Tibial artery (tissue), 4 donors: ENCODE measurements at regions not wholly inside any gene's neighbourhood (a gene's known extent, or its start where the extent isn't known, plus 50 kb on each side); places are given as distances from the start of the nearest gene placed in this dataset.

Experiments
- DNase-seq, 2 donors: peaks; one replicate each; pipeline ENCODE4 v3.0.0-alpha.2; 2019
- H3K27ac ChIP-seq, 2 donors: fragments of 200-600 bp; sonication (generic) in 1 of 2; 1 replicate in 1 of 2; 2 replicates in 1 of 2; pipeline ENCODE4 v1.5.1; 2018 to 2019; ENCODE audit warnings: mild to moderate bottlenecking in 1 of 2
- H3K27me3 ChIP-seq, 2 donors: fragments of 200-600 bp; sonication (generic) in 1 of 2; one replicate each; pipeline versions ENCODE4 v1.5.1 to v1.6.0; 2016 to 2019
- H3K36me3 ChIP-seq, 3 donors: fragments of 200-600 bp; sonication (generic) in 2 of 3; one replicate each; pipeline ENCODE4 v1.5.1; 2016 to 2019; ENCODE audit warnings: mild to moderate bottlenecking in 2 of 3
- H3K4me1 ChIP-seq, 4 donors: fragments of 200-600 bp; sonication (generic) in 2 of 4; 1 replicate in 3 of 4; 2 replicates in 1 of 4; pipeline ENCODE4 v1.5.1; 2016 to 2019
- H3K4me3 ChIP-seq, 2 donors: fragments of 200-600 bp; sonication (generic) in 1 of 2; 1 replicate in 1 of 2; 2 replicates in 1 of 2; pipeline ENCODE4 v1.5.1; 2018 to 2019; ENCODE audit warnings: mild to moderate bottlenecking in 2 of 2
- H3K9me3 ChIP-seq, 3 donors: fragments of 200-600 bp; sonication (generic) in 1 of 3; one replicate each; pipeline ENCODE4 v1.5.1; 2016 to 2019
- intact Hi-C: fragments of 100-400 bp; cut with DNase I; formaldehyde crosslinking; loops from one replicate; pipeline ENCODE4 v1.15.0; 2023; ENCODE audit warnings: low total_unique reads
- TF ChIP-seq, protein P1 (sequence below), 2 experiments: fragments of 200-600 bp in 1 of 2; fragments of 450-650 bp in 1 of 2; IDR thresholded peaks; one replicate each; pipeline ENCODE4 v1.5.1; 2017 to 2019; ENCODE audit warnings: antibody characterized with exemption in 2 of 2, mild to moderate bottlenecking in 1 of 2, moderate library complexity in 1 of 2

DNA sequence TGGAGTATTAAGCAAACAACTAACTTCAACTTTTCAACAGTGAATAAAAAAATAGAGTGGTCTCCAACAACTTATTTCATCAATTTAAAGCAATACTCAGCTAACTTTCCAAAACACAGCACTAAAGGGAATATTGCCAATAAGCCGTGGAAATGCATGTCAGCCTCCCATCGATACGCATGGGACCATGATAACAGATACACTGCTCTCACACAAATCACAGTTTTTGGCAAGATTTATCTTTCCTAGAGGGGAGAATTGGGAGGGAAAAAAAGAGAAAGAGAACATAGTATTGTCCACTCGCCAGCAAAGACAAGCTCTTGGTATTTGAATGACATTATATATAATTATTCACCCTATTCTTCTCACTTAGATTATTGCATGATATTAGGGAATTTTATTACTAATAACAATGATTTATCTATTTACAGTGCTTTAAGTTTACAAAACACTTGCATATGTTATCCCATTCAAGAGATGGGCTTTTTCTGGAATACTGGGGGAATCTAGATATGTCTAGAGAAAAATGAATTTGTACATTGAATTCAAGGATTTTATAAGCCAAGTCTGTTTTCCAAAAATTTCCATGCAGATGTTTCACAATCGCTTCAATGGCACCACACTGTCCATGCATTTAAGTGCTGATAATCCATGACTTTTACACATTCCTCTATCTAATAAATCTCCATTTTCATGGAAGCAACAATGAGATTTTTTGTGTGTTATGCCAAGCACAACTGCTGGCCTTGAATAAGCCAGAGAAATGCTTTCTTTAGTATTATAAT, 194.0 kb upstream of the MGMT start:
- H3K27me3 ChIP-seq: peaks cover 0 to 7% of the 10 kb centered on the region in 2 donors
- H3K4me1 ChIP-seq: no peaks in the 10 kb centered on the region
- TF ChIP-seq, protein P1, sequence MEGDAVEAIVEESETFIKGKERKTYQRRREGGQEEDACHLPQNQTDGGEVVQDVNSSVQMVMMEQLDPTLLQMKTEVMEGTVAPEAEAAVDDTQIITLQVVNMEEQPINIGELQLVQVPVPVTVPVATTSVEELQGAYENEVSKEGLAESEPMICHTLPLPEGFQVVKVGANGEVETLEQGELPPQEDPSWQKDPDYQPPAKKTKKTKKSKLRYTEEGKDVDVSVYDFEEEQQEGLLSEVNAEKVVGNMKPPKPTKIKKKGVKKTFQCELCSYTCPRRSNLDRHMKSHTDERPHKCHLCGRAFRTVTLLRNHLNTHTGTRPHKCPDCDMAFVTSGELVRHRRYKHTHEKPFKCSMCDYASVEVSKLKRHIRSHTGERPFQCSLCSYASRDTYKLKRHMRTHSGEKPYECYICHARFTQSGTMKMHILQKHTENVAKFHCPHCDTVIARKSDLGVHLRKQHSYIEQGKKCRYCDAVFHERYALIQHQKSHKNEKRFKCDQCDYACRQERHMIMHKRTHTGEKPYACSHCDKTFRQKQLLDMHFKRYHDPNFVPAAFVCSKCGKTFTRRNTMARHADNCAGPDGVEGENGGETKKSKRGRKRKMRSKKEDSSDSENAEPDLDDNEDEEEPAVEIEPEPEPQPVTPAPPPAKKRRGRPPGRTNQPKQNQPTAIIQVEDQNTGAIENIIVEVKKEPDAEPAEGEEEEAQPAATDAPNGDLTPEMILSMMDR (IDR thresholded peaks at IDR 0.05): no peak
- no peak overlapping the region for H3K27ac ChIP-seq
- intact Hi-C loops: no loop called here
- H3K9me3 ChIP-seq: no peaks in the 10 kb centered on the region
- no peak overlapping the region for H3K4me3 ChIP-seq
- no peak for DNase-seq
- no peaks in the 10 kb centered on the region for H3K36me3 ChIP-seq

DNA sequence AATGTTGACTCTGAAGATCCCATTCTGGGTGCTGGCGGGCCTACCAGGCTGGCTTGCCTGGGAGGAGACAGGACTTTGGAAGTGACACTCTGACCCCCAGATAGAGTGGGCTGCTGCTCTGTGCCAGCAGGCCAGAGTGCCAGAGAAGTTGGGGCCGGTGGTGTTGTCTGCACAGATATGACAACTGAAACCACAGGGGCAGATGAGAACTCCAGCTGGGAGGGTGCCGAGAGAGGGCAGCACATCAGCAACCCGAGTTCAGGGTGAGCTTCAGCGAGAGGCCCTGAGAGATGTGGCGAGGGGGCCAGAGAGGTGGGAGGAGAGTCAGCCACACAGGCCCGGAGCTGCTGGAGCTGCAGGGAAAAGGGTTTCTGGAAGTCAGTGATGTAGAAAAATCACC, 193.2 kb upstream of the MGMT start:
- H3K27me3 ChIP-seq: peaks cover 0 to 7% of the 10 kb centered on the region in 2 donors
- TF ChIP-seq, protein P1 (IDR thresholded peaks at IDR 0.05): no peak
- intact Hi-C loops: no loop called here
- DNase-seq: no peak
- no peaks in the 10 kb centered on the region for H3K36me3 ChIP-seq
- H3K27ac ChIP-seq: no peak overlapping the region
- H3K4me1 ChIP-seq: no peaks in the 10 kb centered on the region
- no peaks in the 10 kb centered on the region for H3K9me3 ChIP-seq
- H3K4me3 ChIP-seq: no peak overlapping the region

DNA sequence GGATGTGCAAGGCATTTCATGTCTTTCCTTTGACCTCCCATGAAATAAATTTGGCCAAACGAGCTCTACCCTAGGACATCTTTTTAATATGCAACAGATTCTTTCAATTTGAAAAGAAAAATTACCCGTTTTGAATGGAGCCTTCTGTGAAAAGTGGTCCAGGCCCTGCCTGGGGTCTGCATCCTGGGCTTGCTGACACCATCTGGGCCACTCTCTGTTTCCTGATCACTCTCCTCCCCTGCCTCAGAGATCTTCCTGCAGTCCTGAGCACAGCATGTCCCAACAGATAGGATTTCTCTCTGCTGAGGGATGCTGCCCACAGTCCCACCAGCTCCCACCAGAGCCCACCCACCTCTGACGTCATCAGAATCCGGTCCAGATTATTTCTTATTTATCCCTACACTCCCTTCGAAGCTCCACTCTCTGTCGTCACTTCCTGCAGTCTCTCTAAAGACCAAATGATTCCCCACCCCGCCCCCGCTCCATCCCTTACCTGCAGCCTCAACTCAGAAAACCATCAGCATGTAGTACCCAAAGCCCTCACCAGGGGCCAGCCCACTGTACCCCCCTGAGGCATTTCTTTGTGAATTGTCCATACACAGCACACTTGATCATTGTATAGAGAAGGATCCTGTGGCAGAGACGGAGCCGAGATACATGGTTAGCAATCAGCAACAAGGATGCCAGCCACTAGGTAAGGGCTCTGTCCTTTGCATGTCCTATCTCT, 192.1 kb upstream of the MGMT start:
- peaks cover 0 to 7% (median 2%) of the 10 kb centered on the region in 4 donors for H3K4me1 ChIP-seq
- H3K4me3 ChIP-seq: no peak overlapping the region
- intact Hi-C loops: no loop called here
- no peak for DNase-seq
- H3K27ac ChIP-seq: no peak overlapping the region
- no peaks in the 10 kb centered on the region for H3K36me3 ChIP-seq
- TF ChIP-seq, protein P1 (IDR thresholded peaks at IDR 0.05): no peak
- peaks cover 0 to 4% of the 10 kb centered on the region in 2 donors for H3K27me3 ChIP-seq
- no peaks in the 10 kb centered on the region for H3K9me3 ChIP-seq

DNA sequence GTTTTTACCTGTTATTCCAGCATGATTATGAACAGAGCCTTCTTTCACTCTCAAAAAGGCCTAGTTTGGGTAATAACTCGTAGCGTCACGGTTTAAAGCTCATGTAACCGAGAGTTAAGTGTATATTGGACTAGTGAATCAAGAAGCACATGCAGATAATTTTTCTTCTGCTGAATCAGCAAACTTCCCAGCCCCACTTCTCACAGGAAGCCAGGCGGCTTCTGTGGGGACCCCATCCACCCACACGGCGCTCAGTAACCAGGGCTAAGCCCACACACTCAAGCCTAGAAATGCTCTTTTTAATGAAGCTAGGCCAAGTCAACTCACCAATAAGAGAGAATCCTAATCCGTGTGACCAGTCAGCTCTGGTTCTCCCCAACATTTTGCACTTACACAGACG, 191.2 kb upstream of the MGMT start:
- Histone ChIP-seq H3K9me3 (no peaks in the 10 kb centered on the region), H3K27ac (no peak overlapping the region), H3K4me1 (peaks cover 0 to 17% (median 8%) of the 10 kb centered on the region in 4 donors), H3K4me3 (no peak overlapping the region), H3K27me3 (peaks cover 0 to 7% of the 10 kb centered on the region in 2 donors), H3K36me3 (no peaks in the 10 kb centered on the region)
- intact Hi-C loops: no loop called here
- DNase-seq: no peak
- TF ChIP-seq, protein P1 (IDR thresholded peaks at IDR 0.05): no peak

DNA sequence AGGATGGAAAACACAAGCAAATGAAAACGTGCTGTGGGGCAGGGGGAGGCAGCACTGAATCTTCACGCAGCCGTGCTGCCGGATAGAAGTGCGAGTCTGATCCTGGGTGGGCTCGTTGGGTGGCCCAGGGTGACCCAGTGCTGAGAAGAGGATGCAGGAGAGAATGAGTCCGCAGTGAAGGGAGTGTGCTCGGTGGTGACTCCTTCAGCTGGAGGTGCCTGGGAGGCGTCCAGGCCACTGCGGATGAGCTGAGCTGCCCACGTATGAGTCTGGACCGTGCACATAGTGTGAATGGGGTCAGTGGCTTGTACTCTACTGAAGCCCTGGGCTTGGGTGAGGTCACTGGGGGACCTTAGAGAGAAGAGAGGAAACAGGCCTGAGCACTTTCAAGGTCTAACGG, 190.0 kb upstream of the MGMT start:
- no peaks in the 10 kb centered on the region for H3K36me3 ChIP-seq
- peaks cover 0 to 10% of the 10 kb centered on the region in 2 donors for H3K27me3 ChIP-seq
- H3K4me1 ChIP-seq: peaks cover 0 to 19% (median 8%) of the 10 kb centered on the region in 4 donors
- no peak for DNase-seq
- no peak overlapping the region for H3K27ac ChIP-seq
- TF ChIP-seq, protein P1 (IDR thresholded peaks at IDR 0.05): no peak
- H3K9me3 ChIP-seq: peaks cover 0 to 3% (median 0%) of the 10 kb centered on the region in 3 donors
- intact Hi-C loops: no loop called here
- H3K4me3 ChIP-seq: no peak overlapping the region
